Suppressor macrophage (primary cell): ENCODE measurements at regions not wholly inside any gene's neighbourhood (a gene's known extent, or its start where the extent isn't known, plus 50 kb on each side); places are given as distances from the start of the nearest gene placed in this dataset.

Experiments
- DNase-seq, 4 experiments: peaks; one replicate each; pipeline ENCODE4 v3.0.0-alpha.2; 2020 to 2022

DNA sequence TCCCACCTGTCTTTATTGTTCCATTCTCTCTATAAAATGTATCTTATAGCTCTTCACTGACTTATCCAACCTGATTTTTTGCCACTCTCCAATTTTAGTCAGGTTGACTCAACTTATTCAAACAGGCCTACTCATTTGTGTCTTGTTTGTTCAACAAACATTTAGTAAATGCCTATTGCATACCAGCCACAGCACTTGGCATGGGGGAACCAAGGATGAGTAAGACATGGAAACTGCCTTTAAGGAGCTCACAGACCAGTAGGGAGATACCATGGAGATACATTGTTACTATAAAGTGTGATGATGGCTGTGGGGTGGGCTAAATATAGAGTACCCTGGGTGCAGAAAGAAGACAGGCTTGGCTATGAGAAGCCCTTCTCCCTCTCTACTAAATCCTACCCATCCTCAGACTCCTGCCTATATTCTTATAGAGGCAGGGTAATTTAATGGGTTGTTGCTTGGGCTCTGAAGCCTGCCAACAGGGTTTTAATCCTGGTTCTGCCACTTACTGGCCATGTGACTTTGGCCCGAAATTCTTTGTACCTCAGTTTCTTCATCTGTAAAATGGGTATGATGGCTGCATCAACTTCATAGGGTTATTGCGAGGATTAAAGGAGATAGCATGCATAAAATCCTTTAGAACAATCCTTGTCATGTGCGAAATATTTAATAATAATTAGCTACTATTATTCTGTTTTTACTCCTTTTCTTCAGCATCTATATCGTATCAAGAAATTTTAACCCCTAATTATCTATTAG, 348.5 kb upstream of the UMPS start:
- DNase-seq, result no peak

DNA sequence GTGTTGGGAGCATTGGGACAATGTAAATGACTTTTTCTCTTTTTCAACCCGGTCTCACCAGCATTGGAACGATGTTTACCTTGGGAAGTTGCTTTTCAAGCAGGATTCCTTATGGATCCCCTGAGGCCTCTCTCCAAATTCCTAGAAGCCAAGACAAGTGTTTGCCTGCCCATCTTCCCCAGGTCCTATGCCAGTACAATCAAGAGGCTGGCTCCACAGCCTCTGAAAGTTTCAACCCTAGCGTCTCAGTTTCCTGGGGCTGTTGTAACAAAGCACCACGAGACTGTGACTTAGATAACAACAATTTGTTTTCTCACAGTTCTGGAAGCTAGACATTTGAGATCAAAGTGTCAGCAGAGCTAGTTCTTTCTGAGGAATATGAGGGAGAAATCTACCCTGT, 347.2 kb upstream of the UMPS start:
- no peak for DNase-seq

DNA sequence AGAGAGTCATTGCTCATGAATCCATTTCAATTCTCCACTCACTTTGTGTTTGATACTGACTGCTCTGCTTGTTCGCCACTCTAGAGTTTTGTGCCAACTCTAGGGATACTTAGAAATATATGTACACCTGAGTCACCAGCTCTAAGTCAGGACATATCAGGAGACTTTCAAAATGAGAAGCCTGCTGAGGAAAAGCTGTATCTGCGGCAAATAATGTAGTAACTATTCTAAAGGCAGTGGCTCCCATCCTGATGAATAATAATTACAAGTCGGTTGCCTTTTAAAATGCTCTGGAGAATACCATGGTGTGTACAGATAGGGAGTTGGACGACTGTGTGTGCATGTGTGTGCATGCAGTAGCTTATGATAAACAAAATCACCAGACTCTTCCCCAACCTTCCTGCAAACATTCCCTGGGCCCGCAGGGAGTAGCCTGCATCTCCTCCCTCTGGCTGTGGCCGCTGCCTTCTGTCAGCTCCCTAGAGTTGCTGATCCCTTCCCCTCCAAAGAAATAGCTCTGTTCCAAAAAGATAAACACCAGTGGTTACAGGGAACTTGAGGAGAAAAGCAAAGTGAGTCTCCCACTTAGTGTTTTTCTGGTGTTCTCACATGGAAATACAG, 346.3 kb upstream of the UMPS start:
- no peak for DNase-seq

DNA sequence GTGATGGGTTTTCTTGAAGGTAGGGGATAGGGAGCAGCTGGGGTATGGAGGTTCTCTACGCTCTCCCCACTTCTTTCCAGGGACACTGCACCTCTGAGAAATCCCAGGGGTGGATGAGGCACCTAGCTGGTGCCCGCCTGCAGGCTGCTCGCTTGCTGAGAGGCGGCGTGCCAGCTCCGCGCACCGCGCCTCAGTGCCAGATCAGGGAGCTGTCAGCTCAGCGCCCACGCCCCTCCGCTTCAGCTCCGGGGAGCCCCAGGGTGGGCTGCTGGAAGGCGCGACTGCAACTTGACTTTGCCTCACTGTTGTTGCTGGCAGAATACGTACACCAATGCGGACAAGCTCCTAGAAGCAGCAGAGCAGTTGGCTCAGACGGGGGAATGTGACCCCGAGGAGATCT, 345.7 kb upstream of the UMPS start:
- no peak for DNase-seq

DNA sequence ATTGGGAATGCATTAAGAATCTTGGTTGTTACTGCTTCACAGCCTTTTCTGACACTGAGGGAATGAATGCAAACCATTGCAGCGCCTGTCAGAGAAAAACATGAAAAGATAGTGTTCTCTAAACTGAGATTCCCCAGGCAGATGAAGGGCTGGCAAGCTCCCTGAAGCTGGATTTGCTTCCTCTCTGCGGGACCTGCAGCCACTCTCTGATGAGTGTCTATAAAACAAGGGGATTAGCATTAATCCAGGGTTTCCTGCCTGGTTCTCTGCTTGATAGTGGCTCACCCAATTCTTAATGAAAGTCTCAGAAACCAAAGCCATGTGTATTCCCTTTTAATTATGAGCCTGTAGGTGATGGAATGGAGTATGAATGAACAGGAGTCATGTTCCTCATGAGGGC, 344.3 kb upstream of the UMPS start:
- no peak for DNase-seq

DNA sequence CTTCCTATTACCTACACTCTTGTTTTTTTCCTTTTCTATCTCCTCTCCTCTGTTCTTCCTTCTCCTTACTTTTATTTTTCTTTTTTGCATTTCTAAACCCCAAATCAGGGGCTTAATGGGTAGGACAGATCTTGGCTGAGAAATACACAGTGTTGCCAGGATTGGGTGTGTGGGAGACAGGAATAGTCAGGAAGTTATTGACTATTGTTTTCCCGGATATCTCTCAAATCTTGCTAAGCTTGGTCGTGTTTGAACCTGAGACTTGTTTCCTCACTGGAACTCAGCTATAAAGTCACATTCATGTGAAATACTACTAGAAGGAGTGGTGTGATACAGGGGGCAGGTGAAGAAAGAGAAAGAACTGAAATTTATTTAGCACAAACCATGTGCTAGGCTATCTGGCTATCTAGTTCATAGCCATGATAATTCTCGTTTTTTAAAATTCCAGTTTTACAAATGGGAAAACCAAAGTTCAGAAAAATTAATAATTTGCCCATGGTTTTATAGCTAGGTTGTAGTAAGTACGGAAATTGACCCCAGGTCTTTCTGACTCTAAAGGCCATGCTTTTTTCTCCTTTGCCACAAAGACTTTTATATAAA, 343.2 kb upstream of the UMPS start:
- DNase-seq, result no peak

DNA sequence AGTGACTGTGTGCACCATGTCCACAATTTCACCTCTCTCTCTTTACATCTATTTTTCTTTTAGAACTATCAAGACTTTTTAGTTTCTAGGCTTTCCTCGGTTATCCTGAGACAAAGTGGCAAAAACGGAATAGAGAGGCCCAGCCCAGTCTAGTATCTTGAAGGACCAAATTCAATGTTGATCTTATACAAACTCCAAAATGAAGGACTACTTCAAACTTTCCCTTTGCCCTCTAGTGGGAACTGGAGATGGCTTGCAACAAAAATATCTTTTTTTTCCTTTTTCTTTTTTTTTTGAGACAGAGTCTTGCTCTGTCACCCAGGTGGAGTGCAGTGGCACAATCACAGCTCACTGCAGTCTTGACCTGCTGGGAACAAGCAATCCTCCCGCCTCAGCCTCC, 338.5 kb upstream of the UMPS start:
- DNase-seq, result no peak

DNA sequence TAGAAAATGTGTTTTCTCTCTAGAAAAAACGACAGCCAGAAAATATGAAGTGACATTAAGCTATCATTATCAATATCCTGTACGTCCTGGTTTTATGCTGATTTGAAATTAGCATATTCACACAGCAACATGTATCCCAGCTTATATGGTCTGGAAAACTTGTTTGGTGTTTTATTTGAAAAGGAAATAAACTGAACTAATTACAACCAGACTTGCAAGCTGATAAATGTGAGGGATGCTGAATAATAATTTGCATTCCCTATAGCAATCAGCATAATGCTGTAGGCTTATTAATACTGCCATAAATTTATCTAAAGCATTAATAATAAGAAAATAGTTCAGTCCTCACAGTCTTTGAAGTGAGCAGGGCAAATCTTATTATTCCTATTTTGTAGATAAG, 336.9 kb upstream of the UMPS start:
- DNase-seq, result no peak

DNA sequence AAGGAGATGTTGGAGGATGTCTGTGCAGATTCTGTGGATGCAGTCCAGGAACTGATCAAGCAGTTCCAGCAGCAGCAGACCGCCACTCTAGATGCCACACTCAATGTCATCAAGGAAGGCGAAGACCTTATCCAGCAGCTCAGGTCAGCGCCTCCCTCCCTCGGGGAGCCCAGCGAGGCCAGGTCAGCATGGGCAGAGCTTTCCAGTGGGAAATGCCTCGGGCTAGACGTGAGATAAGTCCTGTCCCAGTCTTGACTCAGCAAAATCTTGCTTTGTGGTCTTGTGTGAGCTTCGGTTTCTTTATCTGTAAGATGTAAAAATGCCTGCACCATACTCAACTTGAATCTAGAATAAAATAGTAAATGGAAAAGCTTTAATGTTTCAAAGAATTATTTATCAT, 335.1 kb upstream of the UMPS start:
- DNase-seq, result no peak

DNA sequence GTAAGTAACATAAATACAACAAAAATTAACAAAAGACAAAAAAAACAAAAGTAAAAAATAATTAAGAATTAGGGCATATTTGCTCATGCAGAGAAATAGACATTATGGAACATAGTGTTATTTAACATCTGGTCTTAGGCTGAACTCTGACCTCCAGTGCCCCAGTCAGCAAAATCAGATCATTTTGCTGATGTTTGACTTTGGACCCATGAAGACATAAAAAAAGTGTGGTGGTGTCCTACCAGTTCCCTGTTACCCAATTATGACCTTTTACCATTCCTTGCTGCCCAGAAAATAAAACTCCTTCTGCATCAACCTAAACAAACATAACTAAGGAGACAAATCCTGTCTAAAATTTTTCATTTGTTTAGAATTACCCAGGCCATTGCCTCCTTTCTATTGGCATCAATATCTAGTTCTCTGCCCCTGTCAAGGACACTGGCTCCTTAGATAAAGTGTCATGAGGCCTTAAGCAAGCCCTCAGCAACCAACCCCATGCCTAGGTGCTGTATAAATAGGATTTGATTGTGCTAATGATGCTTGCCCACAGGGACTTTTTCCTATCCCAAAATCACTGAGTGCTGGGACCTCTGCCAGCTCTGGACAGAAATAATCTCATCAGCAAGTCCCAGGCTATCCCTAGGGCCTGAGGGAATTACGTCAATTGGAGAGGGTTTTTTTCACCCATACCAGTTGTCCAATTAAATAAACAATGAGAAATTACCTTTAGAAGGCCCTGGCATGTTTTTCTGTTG, 334.5 kb upstream of the UMPS start:
- DNase-seq, result no peak

DNA sequence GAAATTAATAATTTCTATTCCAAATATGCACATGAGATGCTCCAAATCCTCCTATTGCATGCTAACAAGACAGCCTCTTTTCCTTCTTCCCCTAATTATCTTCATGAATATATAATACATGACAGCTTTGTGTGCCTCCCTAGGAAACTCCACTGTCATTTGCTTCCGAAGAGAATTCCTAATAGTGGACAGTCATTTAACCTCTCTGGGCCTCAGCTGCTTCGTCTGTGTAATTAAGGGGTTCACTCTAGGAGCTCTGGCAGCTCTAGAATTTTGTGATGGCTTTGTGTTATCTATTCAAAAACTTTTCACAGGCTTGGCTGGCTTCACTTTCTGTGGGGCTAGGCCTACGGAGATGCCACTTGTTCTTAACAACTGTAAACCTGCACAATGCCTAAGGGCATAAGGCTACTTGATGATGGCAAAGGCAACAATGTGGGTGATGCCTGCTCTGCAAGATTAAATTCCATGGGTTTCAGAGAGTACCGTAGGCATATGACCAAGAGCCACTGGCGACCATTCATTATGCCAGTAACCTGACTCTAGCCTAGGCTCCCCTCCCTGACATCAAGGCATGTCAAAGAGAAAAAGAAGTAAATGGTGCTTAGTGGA, 333.8 kb upstream of the UMPS start:
- DNase-seq, result no peak

DNA sequence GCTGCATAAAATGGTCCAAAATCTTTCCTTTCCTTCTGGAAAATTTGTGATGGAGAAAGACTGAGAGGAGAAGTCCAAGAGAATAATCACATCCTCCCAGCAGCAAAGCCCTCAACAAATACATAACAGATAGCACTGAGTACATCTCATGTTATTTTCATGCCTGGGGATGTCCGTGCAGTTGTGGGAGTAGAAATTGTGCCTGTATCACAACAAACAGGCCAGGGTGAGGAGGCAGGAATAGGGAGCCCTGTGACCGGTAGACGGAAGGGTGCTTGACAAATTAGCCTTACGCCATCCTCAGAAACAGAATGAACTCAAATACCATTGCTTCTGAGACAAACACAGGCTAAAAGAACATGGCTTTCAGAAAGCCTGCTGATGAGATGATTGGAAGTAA, 333.2 kb upstream of the UMPS start:
- no peak for DNase-seq

DNA sequence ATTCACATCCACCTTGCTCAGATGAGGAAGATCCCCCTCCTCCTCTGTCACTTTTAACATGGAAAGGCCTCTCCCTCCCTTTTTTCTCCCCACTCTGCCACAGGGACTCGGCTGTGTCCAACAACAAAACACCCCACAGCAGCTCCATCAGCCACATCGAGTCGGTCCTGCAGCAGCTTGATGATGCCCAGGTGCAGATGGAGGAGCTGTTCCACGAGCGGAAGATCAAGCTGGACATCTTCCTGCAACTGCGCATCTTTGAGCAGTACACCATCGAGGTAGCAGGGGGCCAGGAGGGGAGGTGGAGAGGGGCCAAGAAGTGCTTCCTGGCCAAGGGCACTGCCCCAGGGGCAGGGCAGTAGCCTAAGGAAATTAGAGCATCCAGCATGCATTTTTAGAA, 331.7 kb upstream of the UMPS start:
- no peak for DNase-seq

DNA sequence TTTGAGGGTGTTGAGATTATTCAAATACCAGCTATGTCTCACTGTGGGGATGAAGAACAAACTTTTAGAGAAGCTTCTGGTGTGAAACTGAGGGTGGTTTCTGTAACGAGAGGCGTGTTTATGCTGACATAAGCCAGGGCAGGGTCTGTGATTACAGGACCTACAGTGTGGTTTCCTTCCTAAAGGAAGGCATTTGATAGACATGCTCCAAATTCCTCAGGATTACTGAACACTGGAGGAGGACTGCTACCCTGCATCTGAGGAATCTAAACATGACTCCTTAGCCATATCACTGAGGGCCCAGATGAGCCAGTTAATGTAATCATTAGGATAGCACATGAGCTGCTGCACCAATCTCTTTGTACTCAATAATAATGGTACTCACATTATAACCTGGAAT, 328.4 kb upstream of the UMPS start:
- DNase-seq, result no peak

DNA sequence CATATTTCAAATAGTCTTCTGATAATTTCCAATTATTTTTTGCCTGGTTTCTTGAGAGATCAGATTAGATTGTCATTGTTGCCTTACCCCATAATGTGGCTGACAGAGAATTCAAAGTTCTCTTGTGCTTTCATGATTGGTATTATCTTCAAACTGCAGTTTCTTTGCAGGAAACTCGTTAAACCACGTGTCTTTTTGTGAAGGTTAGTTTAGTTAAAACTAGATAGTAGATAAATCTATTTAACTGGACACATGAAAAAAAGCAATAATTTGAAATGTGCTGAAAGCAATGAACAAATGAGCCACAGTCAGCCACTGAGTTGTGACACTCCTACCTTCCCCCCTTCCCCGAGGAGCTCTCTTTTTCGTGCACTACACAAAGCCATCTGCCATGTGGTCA, 327.5 kb upstream of the UMPS start:
- DNase-seq, result no peak

DNA sequence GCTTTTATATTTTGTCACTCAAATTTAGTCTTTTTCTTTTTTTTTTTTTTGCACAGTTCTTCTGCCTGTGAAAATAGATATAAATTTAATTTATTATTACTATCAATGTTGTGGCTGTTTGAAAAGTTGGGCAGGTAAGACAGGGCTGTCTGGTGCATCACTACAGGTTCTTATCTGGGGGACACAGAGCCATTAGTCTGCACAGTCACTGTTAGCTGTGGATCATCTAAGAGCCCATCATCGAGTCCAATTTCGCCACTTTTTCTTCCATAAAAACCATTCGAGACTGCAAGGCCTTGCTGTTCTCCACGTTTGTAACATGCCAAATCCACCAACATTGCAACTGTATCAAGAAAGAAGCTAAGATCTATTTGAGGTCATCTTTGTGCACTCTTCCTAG, 325.6 kb upstream of the UMPS start:
- DNase-seq, result no peak

DNA sequence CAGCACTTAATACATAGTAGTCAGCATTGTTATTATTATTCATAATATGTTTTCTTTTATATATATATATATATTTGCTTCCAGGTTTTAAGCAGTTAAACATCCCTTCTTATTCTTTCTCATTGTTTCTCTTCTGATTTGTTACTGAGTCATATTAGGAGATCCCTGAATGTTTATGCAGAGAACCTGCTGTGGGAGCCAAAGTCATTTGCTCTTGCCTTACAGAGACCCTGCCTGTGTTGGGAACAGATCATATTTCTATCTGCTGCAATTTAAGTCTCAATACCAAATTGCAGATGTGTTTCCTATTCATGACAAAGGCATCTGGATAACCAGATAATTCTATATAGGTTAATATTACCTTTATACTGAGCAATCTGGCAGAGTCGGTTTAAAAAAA, 323.0 kb upstream of the UMPS start:
- no peak for DNase-seq

DNA sequence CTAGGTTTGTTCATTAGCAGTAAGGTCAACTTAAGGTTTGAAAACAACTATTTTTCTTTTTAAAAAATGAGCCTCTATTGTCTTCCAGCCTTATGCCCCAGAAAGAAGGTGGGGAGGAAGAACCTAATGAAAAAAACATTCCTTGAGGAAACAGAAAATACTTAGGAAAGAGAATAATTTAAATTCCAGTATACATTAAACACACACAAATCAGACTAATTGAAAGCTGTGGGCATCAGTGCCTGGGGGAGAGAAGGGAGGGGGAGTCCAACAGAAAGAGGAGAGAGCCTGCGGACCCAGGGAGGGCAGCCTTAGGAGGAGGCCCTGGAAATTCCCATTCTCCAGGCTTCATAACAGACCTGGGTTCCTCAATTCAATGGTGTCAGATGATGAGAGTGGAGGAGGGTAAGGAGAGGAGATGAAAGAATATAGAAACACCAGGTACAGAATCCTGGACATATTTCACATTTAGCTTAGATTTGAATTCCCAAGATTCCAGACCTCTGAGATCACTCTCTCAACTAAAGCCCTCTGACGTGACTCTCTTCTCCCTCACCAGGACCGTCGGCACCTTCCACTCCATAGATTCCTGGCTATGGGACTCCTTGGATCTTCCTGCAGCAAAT, 320.5 kb upstream of the UMPS start:
- DNase-seq, result no peak

DNA sequence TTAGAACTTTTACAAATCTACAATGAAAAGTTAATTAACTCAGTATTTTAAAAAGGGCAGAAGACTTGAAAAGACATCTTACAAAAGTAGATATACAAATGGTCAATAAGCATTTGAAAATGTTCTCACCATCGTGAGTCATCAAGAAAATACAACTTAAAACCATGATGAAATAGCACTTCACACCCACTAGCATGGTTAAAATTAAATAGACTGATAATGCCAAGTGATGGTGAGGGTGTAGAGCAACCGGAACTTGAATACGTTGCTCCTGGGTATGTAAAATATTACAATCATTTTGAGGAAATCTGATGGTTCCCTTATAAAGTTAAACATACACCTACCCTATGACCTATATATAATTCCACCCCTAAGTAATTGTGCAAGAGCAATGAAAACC, 319.8 kb upstream of the UMPS start:
- no peak for DNase-seq

DNA sequence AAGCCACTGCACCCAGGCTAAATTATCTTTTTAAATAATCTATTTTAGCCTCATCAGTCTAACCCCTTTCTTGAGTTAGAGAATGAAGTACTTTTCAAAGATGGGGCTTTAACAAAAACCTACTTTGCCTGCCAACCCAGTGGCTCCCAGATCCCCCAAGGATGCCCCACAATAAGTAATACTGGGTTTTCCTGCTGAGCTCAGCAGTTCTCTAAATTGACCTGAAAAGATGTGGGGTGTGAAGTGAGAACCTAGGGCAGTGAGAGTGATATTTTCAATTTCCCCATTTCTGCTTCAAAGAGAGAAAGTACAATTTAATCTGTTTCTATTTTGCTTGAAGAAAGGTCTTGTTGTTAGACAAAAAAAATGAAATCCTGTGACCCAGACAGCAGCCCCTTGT, 318.5 kb upstream of the UMPS start:
- no peak for DNase-seq

DNA sequence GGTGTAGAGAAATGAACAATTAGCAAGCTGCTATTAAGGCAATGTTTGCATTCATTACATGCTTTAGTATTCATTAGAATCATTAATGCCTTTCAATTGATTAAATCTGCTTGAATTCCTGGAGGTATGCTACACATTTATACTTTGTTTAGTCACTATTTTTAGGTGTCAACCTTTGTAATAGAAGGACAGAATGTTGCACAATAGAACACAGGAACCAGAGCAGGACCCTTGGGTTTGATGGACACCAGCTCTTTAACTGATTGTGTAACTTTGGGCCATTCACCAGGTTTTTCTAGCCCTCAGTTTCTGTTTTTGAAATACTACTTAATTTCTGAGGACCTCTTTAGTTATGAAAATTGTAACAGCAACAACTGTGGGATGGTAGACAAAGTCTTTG, 317.6 kb upstream of the UMPS start:
- no peak for DNase-seq

DNA sequence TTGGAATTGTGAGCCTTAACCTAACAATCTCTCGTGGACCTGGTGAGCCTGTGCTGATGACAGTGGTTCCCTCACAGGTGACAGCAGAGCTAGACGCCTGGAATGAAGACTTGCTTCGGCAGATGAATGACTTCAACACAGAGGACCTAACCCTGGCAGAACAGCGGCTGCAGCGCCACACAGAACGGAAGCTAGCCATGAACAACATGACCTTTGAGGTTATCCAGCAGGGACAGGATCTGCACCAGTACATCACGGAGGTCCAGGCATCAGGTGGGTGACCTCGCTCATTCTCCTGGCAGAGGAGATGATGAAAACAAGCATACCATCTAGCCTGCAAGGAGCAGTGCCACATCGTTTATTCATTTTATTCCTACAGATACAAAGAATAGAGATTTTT, 316.9 kb upstream of the UMPS start:
- no peak for DNase-seq
